Astrocyte (in vitro differentiated cells and primary cell): ENCODE measurements at regions not wholly inside any gene's neighbourhood (a gene's known extent, or its start where the extent isn't known, plus 50 kb on each side); places are given as distances from the start of the nearest gene placed in this dataset.

ENCODE experiments used
- EZH2 ChIP-seq: IDR thresholded peaks from 2 replicates; pipeline ENCODE4 v1.6.1; 2012; ENCODE audit warnings: mild to moderate bottlenecking, low read length, inconsistent platforms; ENCODE audit not compliant: insufficient read depth
- TF ChIP-seq, protein P1 (sequence below): IDR thresholded peaks from 2 replicates; pipeline ENCODE4 v1.5.1; 2011; ENCODE audit warnings: low read depth, mild to moderate bottlenecking, inconsistent platforms, low read length, moderate library complexity; ENCODE audit not compliant: insufficient read depth

GRCh38 chr2:7571701-7572100 lies 654.5 kb downstream of the RNF144A start:
- TF ChIP-seq, protein P1, sequence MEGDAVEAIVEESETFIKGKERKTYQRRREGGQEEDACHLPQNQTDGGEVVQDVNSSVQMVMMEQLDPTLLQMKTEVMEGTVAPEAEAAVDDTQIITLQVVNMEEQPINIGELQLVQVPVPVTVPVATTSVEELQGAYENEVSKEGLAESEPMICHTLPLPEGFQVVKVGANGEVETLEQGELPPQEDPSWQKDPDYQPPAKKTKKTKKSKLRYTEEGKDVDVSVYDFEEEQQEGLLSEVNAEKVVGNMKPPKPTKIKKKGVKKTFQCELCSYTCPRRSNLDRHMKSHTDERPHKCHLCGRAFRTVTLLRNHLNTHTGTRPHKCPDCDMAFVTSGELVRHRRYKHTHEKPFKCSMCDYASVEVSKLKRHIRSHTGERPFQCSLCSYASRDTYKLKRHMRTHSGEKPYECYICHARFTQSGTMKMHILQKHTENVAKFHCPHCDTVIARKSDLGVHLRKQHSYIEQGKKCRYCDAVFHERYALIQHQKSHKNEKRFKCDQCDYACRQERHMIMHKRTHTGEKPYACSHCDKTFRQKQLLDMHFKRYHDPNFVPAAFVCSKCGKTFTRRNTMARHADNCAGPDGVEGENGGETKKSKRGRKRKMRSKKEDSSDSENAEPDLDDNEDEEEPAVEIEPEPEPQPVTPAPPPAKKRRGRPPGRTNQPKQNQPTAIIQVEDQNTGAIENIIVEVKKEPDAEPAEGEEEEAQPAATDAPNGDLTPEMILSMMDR, result no peak
- no peak for TF ChIP-seq EZH2
